ENCODE measurements at regions not wholly inside any gene's neighbourhood (a gene's known extent, or its start where the extent isn't known, plus 50 kb on each side); places are given as distances from the start of the nearest gene placed in this dataset.

DNA sequence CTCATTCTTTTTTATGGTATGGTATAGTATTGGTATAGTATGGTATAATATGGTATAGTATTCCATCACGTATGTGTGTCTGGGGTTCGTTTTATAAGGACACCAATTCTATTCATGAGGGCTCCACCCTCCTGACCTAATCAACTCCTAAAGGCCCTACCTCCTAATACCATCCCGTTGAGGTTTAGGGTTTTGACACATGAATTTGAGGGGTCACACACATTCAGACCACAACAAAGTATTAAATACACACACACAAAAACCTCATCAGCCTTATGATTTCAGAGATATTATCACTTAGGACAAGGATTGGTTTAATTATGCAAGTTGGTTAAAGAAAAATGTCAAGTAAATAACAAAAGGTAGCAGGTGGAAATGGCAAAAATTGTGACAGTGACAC lies 54.1 kb upstream of the CHST11 start:
- TF ChIP-seq, protein P1, sequence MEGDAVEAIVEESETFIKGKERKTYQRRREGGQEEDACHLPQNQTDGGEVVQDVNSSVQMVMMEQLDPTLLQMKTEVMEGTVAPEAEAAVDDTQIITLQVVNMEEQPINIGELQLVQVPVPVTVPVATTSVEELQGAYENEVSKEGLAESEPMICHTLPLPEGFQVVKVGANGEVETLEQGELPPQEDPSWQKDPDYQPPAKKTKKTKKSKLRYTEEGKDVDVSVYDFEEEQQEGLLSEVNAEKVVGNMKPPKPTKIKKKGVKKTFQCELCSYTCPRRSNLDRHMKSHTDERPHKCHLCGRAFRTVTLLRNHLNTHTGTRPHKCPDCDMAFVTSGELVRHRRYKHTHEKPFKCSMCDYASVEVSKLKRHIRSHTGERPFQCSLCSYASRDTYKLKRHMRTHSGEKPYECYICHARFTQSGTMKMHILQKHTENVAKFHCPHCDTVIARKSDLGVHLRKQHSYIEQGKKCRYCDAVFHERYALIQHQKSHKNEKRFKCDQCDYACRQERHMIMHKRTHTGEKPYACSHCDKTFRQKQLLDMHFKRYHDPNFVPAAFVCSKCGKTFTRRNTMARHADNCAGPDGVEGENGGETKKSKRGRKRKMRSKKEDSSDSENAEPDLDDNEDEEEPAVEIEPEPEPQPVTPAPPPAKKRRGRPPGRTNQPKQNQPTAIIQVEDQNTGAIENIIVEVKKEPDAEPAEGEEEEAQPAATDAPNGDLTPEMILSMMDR (IDR thresholded peaks at IDR 0.05 in 2 of 3, conservative IDR thresholded peaks at IDR 0.05 in 1 of 3; ENCODE audit: borderline replicate concordance in 1 of 3, insufficient read depth in 1 of 3, low read depth in 2 of 3, low read length in 2 of 3): no peak
- TF ChIP-seq JUND (IDR thresholded peaks at IDR 0.05) (no peak), ELF1 (IDR thresholded peaks at IDR 0.05; ENCODE audit: borderline replicate concordance, low read depth) (no peak), ZNF274 (IDR thresholded peaks at IDR 0.05; ENCODE audit: low read depth, low read length) (no peak), POLR2A (IDR thresholded peaks at IDR 0.05; ENCODE audit: borderline replicate concordance, extremely low read depth, insufficient read depth, insufficient read length) (no peak), RAD21 (IDR thresholded peaks at IDR 0.05; ENCODE audit: low read depth) (no peak), SIN3A (IDR thresholded peaks at IDR 0.05; ENCODE audit: low read depth) (no peak), EGR1 (IDR thresholded peaks at IDR 0.05; ENCODE audit: low read depth) (no peak), EZH2phosphoT487 (IDR thresholded peaks at IDR 0.05; ENCODE audit: borderline replicate concordance) (no peak)
- TF ChIP-seq, protein P2, sequence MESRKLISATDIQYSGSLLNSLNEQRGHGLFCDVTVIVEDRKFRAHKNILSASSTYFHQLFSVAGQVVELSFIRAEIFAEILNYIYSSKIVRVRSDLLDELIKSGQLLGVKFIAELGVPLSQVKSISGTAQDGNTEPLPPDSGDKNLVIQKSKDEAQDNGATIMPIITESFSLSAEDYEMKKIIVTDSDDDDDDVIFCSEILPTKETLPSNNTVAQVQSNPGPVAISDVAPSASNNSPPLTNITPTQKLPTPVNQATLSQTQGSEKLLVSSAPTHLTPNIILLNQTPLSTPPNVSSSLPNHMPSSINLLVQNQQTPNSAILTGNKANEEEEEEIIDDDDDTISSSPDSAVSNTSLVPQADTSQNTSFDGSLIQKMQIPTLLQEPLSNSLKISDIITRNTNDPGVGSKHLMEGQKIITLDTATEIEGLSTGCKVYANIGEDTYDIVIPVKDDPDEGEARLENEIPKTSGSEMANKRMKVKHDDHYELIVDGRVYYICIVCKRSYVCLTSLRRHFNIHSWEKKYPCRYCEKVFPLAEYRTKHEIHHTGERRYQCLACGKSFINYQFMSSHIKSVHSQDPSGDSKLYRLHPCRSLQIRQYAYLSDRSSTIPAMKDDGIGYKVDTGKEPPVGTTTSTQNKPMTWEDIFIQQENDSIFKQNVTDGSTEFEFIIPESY (IDR thresholded peaks at IDR 0.05; ENCODE audit: extremely low read depth, insufficient replicate concordance, low read length): no peak
- TF ChIP-seq, protein P3, sequence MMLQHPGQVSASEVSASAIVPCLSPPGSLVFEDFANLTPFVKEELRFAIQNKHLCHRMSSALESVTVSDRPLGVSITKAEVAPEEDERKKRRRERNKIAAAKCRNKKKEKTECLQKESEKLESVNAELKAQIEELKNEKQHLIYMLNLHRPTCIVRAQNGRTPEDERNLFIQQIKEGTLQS (IDR thresholded peaks at IDR 0.05): no peak
- TF ChIP-seq, protein P4, sequence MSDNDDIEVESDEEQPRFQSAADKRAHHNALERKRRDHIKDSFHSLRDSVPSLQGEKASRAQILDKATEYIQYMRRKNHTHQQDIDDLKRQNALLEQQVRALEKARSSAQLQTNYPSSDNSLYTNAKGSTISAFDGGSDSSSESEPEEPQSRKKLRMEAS (IDR thresholded peaks at IDR 0.05): no peak
- TF ChIP-seq, protein P5, sequence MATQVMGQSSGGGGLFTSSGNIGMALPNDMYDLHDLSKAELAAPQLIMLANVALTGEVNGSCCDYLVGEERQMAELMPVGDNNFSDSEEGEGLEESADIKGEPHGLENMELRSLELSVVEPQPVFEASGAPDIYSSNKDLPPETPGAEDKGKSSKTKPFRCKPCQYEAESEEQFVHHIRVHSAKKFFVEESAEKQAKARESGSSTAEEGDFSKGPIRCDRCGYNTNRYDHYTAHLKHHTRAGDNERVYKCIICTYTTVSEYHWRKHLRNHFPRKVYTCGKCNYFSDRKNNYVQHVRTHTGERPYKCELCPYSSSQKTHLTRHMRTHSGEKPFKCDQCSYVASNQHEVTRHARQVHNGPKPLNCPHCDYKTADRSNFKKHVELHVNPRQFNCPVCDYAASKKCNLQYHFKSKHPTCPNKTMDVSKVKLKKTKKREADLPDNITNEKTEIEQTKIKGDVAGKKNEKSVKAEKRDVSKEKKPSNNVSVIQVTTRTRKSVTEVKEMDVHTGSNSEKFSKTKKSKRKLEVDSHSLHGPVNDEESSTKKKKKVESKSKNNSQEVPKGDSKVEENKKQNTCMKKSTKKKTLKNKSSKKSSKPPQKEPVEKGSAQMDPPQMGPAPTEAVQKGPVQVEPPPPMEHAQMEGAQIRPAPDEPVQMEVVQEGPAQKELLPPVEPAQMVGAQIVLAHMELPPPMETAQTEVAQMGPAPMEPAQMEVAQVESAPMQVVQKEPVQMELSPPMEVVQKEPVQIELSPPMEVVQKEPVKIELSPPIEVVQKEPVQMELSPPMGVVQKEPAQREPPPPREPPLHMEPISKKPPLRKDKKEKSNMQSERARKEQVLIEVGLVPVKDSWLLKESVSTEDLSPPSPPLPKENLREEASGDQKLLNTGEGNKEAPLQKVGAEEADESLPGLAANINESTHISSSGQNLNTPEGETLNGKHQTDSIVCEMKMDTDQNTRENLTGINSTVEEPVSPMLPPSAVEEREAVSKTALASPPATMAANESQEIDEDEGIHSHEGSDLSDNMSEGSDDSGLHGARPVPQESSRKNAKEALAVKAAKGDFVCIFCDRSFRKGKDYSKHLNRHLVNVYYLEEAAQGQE (IDR thresholded peaks at IDR 0.05; ENCODE audit: low read depth): no peak
